A549 (cell line): ENCODE measurements at regions not wholly inside any gene's neighbourhood (a gene's known extent, or its start where the extent isn't known, plus 50 kb on each side); places are given as distances from the start of the nearest gene placed in this dataset.

Source experiments
- ATAC-seq, 2 experiments: fragments of 200-7000 bp in 1 of 2; fragments of >200 bp in 1 of 2; cut with Nextera tagmentation in 1 of 2; cut with Tn5 transposase in 1 of 2; 3 replicates each; pipeline versions ENCODE4 v1.8.0 to v1.9.1; 2018 to 2020; ENCODE audit warnings: mild to moderate bottlenecking in 1 of 2, moderate library complexity in 1 of 2
- CTCF ChIA-PET: fragments of 300-600 bp; sonication (Branson Sonifier 250); formaldehyde crosslinking; extraction: SDS; loops from one replicate; lab custom pipeline; 2021; ENCODE audit warnings: antibody characterized with exemption, inconsistent platforms; lab: Yijun Ruan, JAX
- POLR2A ChIA-PET: fragments of 350-600 bp; formaldehyde crosslinking; extraction: SDS; loops from one replicate; lab custom pipeline; 2021; ENCODE audit warnings: antibody characterized with exemption, inconsistent platforms; lab: Yijun Ruan, JAX
- DNase-seq, 2 experiments: peaks; one replicate each; pipeline versions ENCODE4 v3.0.0 to v3.0.0-alpha.2; 2011 to 2016; ENCODE audit warnings: low read depth in 1 of 2, low spot score in 1 of 2
- FAIRE-seq: peaks from 2 replicates; lab custom pipeline; 2011; peaks lifted over from hg19 to GRCh38; lab: Jason Lieb, UNC
- H3K27ac ChIP-seq, 2 experiments: fragments of >200 bp; sonication (Bioruptor Twin); formaldehyde crosslinking; 3 replicates each; pipeline ENCODE4 v1.5.1; 2016 to 2017
- H3K4me1 ChIP-seq: fragments of >200 bp; sonication (Bioruptor Twin); formaldehyde crosslinking; 3 replicates; pipeline ENCODE4 v1.6.1; 2016
- H3K4me2 ChIP-seq: fragments of >200 bp; sonication (Bioruptor Twin); formaldehyde crosslinking; 3 replicates; pipeline ENCODE4 v1.6.1; 2016
- H3K4me3 ChIP-seq: fragments of >200 bp; sonication (Bioruptor Twin); formaldehyde crosslinking; 3 replicates; pipeline ENCODE4 v1.5.1; 2016
- H3K9me3 ChIP-seq: fragments of >200 bp; sonication (Bioruptor Twin); formaldehyde crosslinking; 3 replicates; pipeline ENCODE4 v1.6.1; 2016
- BHLHE40 ChIP-seq: IDR thresholded peaks from 2 replicates; pipeline ENCODE4 v1.6.1; 2012; ENCODE audit warnings: low read depth, low read length, inconsistent platforms
- CBX2 ChIP-seq: fragments of 200-600 bp; sonication (generic); IDR thresholded peaks from 2 replicates; pipeline ENCODE4 v1.6.1; 2016; ENCODE audit warnings: low read depth, mild to moderate bottlenecking, borderline replicate concordance
- CEBPB ChIP-seq, 2 experiments: fragments of >200 bp in 1 of 2; sonication (Bioruptor Twin) in 1 of 2; formaldehyde crosslinking in 1 of 2; IDR thresholded peaks; 2 replicates each; pipeline ENCODE4 v1.6.1; 2012 to 2016
- CHD2 ChIP-seq: fragments of 150-350 bp; IDR thresholded peaks from 2 replicates; pipeline ENCODE4 v1.6.1; 2014; ENCODE audit warnings: low read length; ENCODE audit not compliant: partially characterized antibody
- EP300 ChIP-seq, 2 experiments: fragments of >200 bp; sonication (Bioruptor Twin); formaldehyde crosslinking; IDR thresholded peaks; 2 replicates in 1 of 2; 3 replicates in 1 of 2; pipeline ENCODE4 v1.6.1; 2016 to 2017
- FOXS1 ChIP-seq: fragments of 250-450 bp; sonication (Bioruptor Pico); IDR thresholded peaks from 2 replicates; pipeline ENCODE4 v1.5.0; 2020; ENCODE audit warnings: mild to moderate bottlenecking, moderate library complexity
- HEYL ChIP-seq: fragments of 250-450 bp; sonication (Bioruptor Pico); IDR thresholded peaks from 2 replicates; pipeline ENCODE4 v1.8.0; 2021; ENCODE audit warnings: mild to moderate bottlenecking, moderate library complexity
- HMGXB4 ChIP-seq: fragments of 250-450 bp; sonication (Bioruptor Pico); IDR thresholded peaks from 2 replicates; pipeline ENCODE4 v1.5.0; 2021; ENCODE audit warnings: mild to moderate bottlenecking, moderate library complexity, borderline replicate concordance
- HOXA7 ChIP-seq: fragments of 250-450 bp; sonication (Bioruptor Pico); IDR thresholded peaks from 2 replicates; pipeline ENCODE4 v1.5.0; 2020; ENCODE audit warnings: mild to moderate bottlenecking, moderate library complexity
- HOXB13 ChIP-seq: fragments of 250-450 bp; sonication (Bioruptor Pico); IDR thresholded peaks from 2 replicates; pipeline ENCODE4 v1.5.0; 2020; ENCODE audit warnings: low read depth, mild to moderate bottlenecking, moderate library complexity
- JUN ChIP-seq, 2 experiments: fragments of >200 bp; sonication (Bioruptor Twin); formaldehyde crosslinking; IDR thresholded peaks; 2 replicates in 1 of 2; 3 replicates in 1 of 2; pipeline ENCODE4 v1.6.1; 2016 to 2017
- MAFK ChIP-seq: fragments of 450-650 bp; IDR thresholded peaks from 2 replicates; pipeline ENCODE4 v1.6.1; 2014; ENCODE audit not compliant: partially characterized antibody
- NR3C1 ChIP-seq: fragments of >200 bp; sonication (Bioruptor Twin); formaldehyde crosslinking; IDR thresholded peaks from 3 replicates; pipeline ENCODE4 v1.6.1; 2017
- RARB ChIP-seq: fragments of 250-450 bp; sonication (Bioruptor Pico); IDR thresholded peaks from 2 replicates; pipeline ENCODE4 v1.8.0; 2021; ENCODE audit warnings: mild to moderate bottlenecking, moderate library complexity
- RCOR1 ChIP-seq: fragments of 150-350 bp; IDR thresholded peaks from 2 replicates; pipeline ENCODE4 v1.6.1; 2014; ENCODE audit warnings: antibody characterized with exemption, low read length, low read depth
- RFX5 ChIP-seq: fragments of 450-650 bp; IDR thresholded peaks from 2 replicates; pipeline ENCODE4 v1.7.1; 2014; ENCODE audit warnings: antibody characterized with exemption, mild to moderate bottlenecking, moderate library complexity
- SMC3 ChIP-seq: fragments of >200 bp; sonication (Bioruptor Twin); formaldehyde crosslinking; IDR thresholded peaks from 3 replicates; pipeline ENCODE4 v1.6.1; 2018; ENCODE audit warnings: inconsistent platforms
- USF2 ChIP-seq: fragments of 450-650 bp; IDR thresholded peaks from 2 replicates; pipeline ENCODE4 v1.6.1; 2014; ENCODE audit warnings: antibody characterized with exemption
- ZC3H11A ChIP-seq: fragments of 450-650 bp; IDR thresholded peaks from 2 replicates; pipeline ENCODE4 v1.6.1; 2014; ENCODE audit warnings: antibody characterized with exemption, mild to moderate bottlenecking
- ZFP36 ChIP-seq: fragments of 450-650 bp; IDR thresholded peaks from 2 replicates; pipeline ENCODE4 v1.6.1; 2014; ENCODE audit warnings: borderline replicate concordance; ENCODE audit not compliant: partially characterized antibody
- WGBS: methylation state at CpG from one replicate; pipeline ENCODE4 v1.1.6; 2017; ENCODE audit errors: missing lambda C conversion rate; 5-methylcytosine and 5-hydroxymethylcytosine counted together
- TF ChIP-seq, protein P1 (sequence below): fragments of >200 bp; sonication (Bioruptor Twin); formaldehyde crosslinking; IDR thresholded peaks from 3 replicates; pipeline ENCODE4 v1.6.1; 2016
- TF ChIP-seq, protein P2 (sequence below): IDR thresholded peaks from 2 replicates; pipeline ENCODE4 v1.6.1; 2012
- TF ChIP-seq, protein P3 (sequence below): fragments of >200 bp; sonication (Bioruptor Twin); formaldehyde crosslinking; IDR thresholded peaks from 2 replicates; pipeline ENCODE4 v1.6.1; 2016

- TF ChIP-seq, protein P1, sequence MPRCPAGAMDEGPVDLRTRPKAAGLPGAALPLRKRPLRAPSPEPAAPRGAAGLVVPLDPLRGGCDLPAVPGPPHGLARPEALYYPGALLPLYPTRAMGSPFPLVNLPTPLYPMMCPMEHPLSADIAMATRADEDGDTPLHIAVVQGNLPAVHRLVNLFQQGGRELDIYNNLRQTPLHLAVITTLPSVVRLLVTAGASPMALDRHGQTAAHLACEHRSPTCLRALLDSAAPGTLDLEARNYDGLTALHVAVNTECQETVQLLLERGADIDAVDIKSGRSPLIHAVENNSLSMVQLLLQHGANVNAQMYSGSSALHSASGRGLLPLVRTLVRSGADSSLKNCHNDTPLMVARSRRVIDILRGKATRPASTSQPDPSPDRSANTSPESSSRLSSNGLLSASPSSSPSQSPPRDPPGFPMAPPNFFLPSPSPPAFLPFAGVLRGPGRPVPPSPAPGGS: no peak
- TF ChIP-seq CBX2 (no peak), CEBPB (IDR thresholded peaks at IDR 0.05) (no peak), RFX5 (no peak), SMC3 (no peak), ZFP36 (no peak)
These were observed 502.8 kb downstream of the KLF12 start (continued) for GRCh38 chr13:73631411-73631810.

DNA sequence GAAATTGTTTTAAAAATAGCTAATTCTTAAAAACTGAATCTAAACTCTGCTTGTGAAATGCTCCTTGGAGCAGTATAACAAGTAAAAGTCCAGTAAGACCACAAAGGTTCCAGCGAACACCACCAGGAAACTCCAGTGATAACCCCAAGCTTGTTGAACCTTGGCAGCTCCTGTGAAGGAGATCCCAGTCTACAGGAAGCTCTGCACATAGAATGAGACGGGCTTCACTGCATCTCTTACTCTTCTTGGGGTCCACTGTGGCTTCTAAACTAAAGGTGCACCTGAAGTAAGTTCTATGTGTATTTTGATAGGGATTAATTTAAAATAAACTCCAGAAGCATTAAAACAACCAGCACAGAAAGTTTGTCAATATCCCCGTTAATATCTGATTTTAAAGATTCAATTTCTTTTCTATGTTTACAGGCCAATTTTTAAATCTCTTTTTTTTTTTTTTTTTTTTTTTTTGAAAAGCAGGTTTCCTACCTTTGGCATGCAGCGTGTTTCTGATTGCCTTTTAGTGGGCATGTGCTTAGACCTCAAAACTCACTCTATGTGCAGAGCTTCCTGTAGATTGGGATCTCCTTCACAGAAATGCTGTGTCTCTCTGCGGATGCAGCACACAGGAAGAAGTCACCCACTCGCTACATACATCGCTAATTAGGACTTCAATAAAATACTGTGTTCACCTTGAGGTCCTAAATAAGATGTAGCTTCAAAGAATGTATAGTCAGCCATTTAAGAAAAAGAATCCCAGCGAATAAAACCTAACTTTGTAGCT is 508.5 kb downstream of the KLF12 start:
- Histone ChIP-seq H3K9me3 (no peaks in the 10 kb centered on the region), H3K4me2 (no peak overlapping the region), H3K4me3 (no peak overlapping the region), H3K4me1 (no peaks in the 10 kb centered on the region), H3K27ac (no peak overlapping the region)
- ATAC-seq: no peak
- TF ChIP-seq, protein P2, sequence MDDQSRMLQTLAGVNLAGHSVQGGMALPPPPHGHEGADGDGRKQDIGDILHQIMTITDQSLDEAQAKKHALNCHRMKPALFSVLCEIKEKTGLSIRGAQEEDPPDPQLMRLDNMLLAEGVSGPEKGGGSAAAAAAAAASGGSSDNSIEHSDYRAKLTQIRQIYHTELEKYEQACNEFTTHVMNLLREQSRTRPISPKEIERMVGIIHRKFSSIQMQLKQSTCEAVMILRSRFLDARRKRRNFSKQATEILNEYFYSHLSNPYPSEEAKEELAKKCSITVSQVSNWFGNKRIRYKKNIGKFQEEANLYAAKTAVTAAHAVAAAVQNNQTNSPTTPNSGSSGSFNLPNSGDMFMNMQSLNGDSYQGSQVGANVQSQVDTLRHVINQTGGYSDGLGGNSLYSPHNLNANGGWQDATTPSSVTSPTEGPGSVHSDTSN: no peak
- no peak for TF ChIP-seq HEYL
- TF ChIP-seq MAFK: no peak
- no peak for TF ChIP-seq RFX5
- no peak for TF ChIP-seq USF2
- TF ChIP-seq FOXS1 (CRISPR knock-in tag): no peak
- TF ChIP-seq RARB (CRISPR knock-in tag): no peak
- TF ChIP-seq RCOR1: no peak
- TF ChIP-seq SMC3: no peak
- no peak for TF ChIP-seq NR3C1
- TF ChIP-seq EP300 (IDR thresholded peaks at IDR 0.05): no peak
- TF ChIP-seq, protein P3, sequence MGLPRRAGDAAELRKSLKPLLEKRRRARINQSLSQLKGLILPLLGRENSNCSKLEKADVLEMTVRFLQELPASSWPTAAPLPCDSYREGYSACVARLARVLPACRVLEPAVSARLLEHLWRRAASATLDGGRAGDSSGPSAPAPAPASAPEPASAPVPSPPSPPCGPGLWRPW: no peak
- TF ChIP-seq HMGXB4 (CRISPR knock-in tag): no peak
- TF ChIP-seq HOXA7: no peak
- TF ChIP-seq CHD2: no peak
- TF ChIP-seq ZC3H11A: no peak
- no peak for TF ChIP-seq HOXB13 (CRISPR knock-in tag)
- TF ChIP-seq JUN (IDR thresholded peaks at IDR 0.05): no peak
- no peak for TF ChIP-seq BHLHE40
- 84% methylated on average over 8 of the region's 8 CpGs for WGBS
- CTCF ChIA-PET: no interaction called here
- no peak for DNase-seq
- POLR2A ChIA-PET: no interaction called here
- no peak for FAIRE-seq
